ENCODE measurements at regions not wholly inside any gene's neighbourhood (a gene's known extent, or its start where the extent isn't known, plus 50 kb on each side); places are given as distances from the start of the nearest gene placed in this dataset.
A peak's percentile ranks its signal among the peaks of the same experiment; 100 is the strongest.

- H3K27ac ChIP-seq (ENCODE audit: insufficient read depth, low read length): no peak overlapping the region
- no peak for DNase-seq (ENCODE audit: low read depth in 2 of 2)
- TF ChIP-seq CTCF (conservative IDR thresholded peaks at IDR 0.05 in 1 of 2, IDR thresholded peaks at IDR 0.05 in 1 of 2; ENCODE audit: low read depth in 1 of 2, low read length in 2 of 2) (no peak), EZH2 (IDR thresholded peaks at IDR 0.05; ENCODE audit: low read length, missing control alignments) (no peak)
- no peak overlapping the region for H3K9ac ChIP-seq (ENCODE audit: insufficient read depth, low read length)
- no peaks in the 10 kb centered on the region for H4K20me1 ChIP-seq (ENCODE audit: control insufficient read depth, extremely low read depth, insufficient read depth, low read length)
- no peaks in the 10 kb centered on the region for H3K4me1 ChIP-seq (ENCODE audit: control insufficient read depth, extremely low read depth, insufficient read depth, low read length)
- no peak overlapping the region for H3K4me2 ChIP-seq (ENCODE audit: extremely low read depth, insufficient read depth, low read length)
- H3K4me3 ChIP-seq (replicated peaks in 1 of 4; ENCODE audit: control extremely low read depth in 1 of 4, insufficient read depth in 1 of 4, low read depth in 3 of 4, low read length in 4 of 4): no peak overlapping the region
- no peaks in the 10 kb centered on the region for H3K9me3 ChIP-seq (ENCODE audit: control insufficient read depth, insufficient read depth, low read depth, low read length)
- H3K27me3 ChIP-seq (ENCODE audit: control insufficient read depth, insufficient read depth, low read length): no peaks in the 10 kb centered on the region
- H3K36me3 ChIP-seq (ENCODE audit: control insufficient read depth, insufficient read depth, low read length): no peaks in the 10 kb centered on the region
- H3K79me2 ChIP-seq (ENCODE audit: control insufficient read depth, insufficient read depth, low read length): no peaks in the 10 kb centered on the region
- no peak overlapping the region for H2AFZ ChIP-seq (ENCODE audit: low read length)
Measured at GRCh38 chr15:67925182-67925581, 85.3 kb upstream of the RNU6-1 start.

GRCh38 chr15:67927501-67928168 is 87.8 kb upstream of the RNU6-1 start:
- Histone ChIP-seq H3K4me1 (ENCODE audit: control insufficient read depth, extremely low read depth, insufficient read depth, low read length) (no peaks in the 10 kb centered on the region), H4K20me1 (ENCODE audit: control insufficient read depth, extremely low read depth, insufficient read depth, low read length) (no peaks in the 10 kb centered on the region), H3K9ac (ENCODE audit: insufficient read depth, low read length) (no peak overlapping the region), H3K27ac (ENCODE audit: insufficient read depth, low read length) (no peak overlapping the region), H3K79me2 (ENCODE audit: control insufficient read depth, insufficient read depth, low read length) (no peaks in the 10 kb centered on the region), H2AFZ (ENCODE audit: low read length) (no peak overlapping the region), H3K4me3 (replicated peaks in 1 of 4; ENCODE audit: control extremely low read depth in 1 of 4, insufficient read depth in 1 of 4, low read depth in 3 of 4, low read length in 4 of 4) (no peak overlapping the region), H3K27me3 (ENCODE audit: control insufficient read depth, insufficient read depth, low read length) (no peaks in the 10 kb centered on the region), H3K4me2 (ENCODE audit: extremely low read depth, insufficient read depth, low read length) (no peak overlapping the region), H3K9me3 (ENCODE audit: control insufficient read depth, insufficient read depth, low read depth, low read length) (no peaks in the 10 kb centered on the region), H3K36me3 (ENCODE audit: control insufficient read depth, insufficient read depth, low read length) (no peaks in the 10 kb centered on the region)
- DNase-seq (ENCODE audit: low read depth in 2 of 2): peak; percentile 88 to 98
- TF ChIP-seq CTCF (conservative IDR thresholded peaks at IDR 0.05 in 1 of 2, IDR thresholded peaks at IDR 0.05 in 1 of 2; ENCODE audit: low read depth in 1 of 2, low read length in 2 of 2): no peak
- TF ChIP-seq EZH2 (IDR thresholded peaks at IDR 0.05; ENCODE audit: low read length, missing control alignments): no peak

GRCh38 chr15:67928666-67929065 is 88.8 kb upstream of the RNU6-1 start:
- no peak for DNase-seq (ENCODE audit: low read depth in 2 of 2)
- Histone ChIP-seq H3K9ac (ENCODE audit: insufficient read depth, low read length) (no peak overlapping the region), H3K27me3 (ENCODE audit: control insufficient read depth, insufficient read depth, low read length) (peaks cover 3% of the 10 kb centered on the region), H4K20me1 (ENCODE audit: control insufficient read depth, extremely low read depth, insufficient read depth, low read length) (no peaks in the 10 kb centered on the region), H3K4me3 (replicated peaks in 1 of 4; ENCODE audit: control extremely low read depth in 1 of 4, insufficient read depth in 1 of 4, low read depth in 3 of 4, low read length in 4 of 4) (no peak overlapping the region), H3K36me3 (ENCODE audit: control insufficient read depth, insufficient read depth, low read length) (no peaks in the 10 kb centered on the region), H3K9me3 (ENCODE audit: control insufficient read depth, insufficient read depth, low read depth, low read length) (no peaks in the 10 kb centered on the region), H3K79me2 (ENCODE audit: control insufficient read depth, insufficient read depth, low read length) (no peaks in the 10 kb centered on the region), H3K27ac (ENCODE audit: insufficient read depth, low read length) (no peak overlapping the region), H2AFZ (ENCODE audit: low read length) (no peak overlapping the region), H3K4me2 (ENCODE audit: extremely low read depth, insufficient read depth, low read length) (no peak overlapping the region), H3K4me1 (ENCODE audit: control insufficient read depth, extremely low read depth, insufficient read depth, low read length) (no peaks in the 10 kb centered on the region)
- TF ChIP-seq CTCF (conservative IDR thresholded peaks at IDR 0.05 in 1 of 2, IDR thresholded peaks at IDR 0.05 in 1 of 2; ENCODE audit: low read depth in 1 of 2, low read length in 2 of 2) (no peak), EZH2 (IDR thresholded peaks at IDR 0.05; ENCODE audit: low read length, missing control alignments) (no peak)

Data from fibroblast of lung (primary cell).